Upper lobe of left lung (tissue), 6 donors: ENCODE measurements at regions not wholly inside any gene's neighbourhood (a gene's known extent, or its start where the extent isn't known, plus 50 kb on each side); places are given as distances from the start of the nearest gene placed in this dataset.
A peak's percentile ranks its signal among the peaks of the same experiment; 100 is the strongest.

Source experiments
- ATAC-seq, 2 donors: fragments of 200-7000 bp; cut with Tn5 transposase; one replicate each; pipeline ENCODE4 v1.9.1; 2022; ENCODE audit warnings: mild to moderate bottlenecking in 2 of 2, moderate library complexity in 2 of 2; ENCODE audit not compliant: low FRiP score in 2 of 2
- DNase-seq, 2 donors: peaks; one replicate each; pipeline ENCODE4 v3.0.0-alpha.2; 2019 to 2020
- H3K27ac ChIP-seq, 4 donors: fragments of 200-600 bp; sonication (generic); one replicate each; pipeline ENCODE4 v1.5.1; 2016 to 2019
- H3K27me3 ChIP-seq, 4 donors: fragments of 200-600 bp; sonication (generic); one replicate each; pipeline ENCODE4 v1.5.1; 2017 to 2019
- H3K36me3 ChIP-seq, 4 donors: fragments of 200-600 bp; sonication (generic); one replicate each; pipeline ENCODE4 v1.5.1; 2016 to 2019
- H3K4me1 ChIP-seq, 4 donors: fragments of 200-600 bp; sonication (generic); one replicate each; pipeline ENCODE4 v1.5.1; 2018 to 2019
- H3K4me3 ChIP-seq, 4 donors: fragments of 200-600 bp; sonication (generic); one replicate each; pipeline ENCODE4 v1.5.1; 2017 to 2019; ENCODE audit warnings: mild to moderate bottlenecking in 2 of 4, moderate library complexity in 1 of 4
- H3K9me3 ChIP-seq, 4 donors: fragments of 200-600 bp; sonication (generic); one replicate each; pipeline ENCODE4 v1.5.1; 2018 to 2019
- EP300 ChIP-seq, 4 donors: sonication (generic); formaldehyde crosslinking; IDR thresholded peaks; one replicate each; pipeline ENCODE4 v1.5.1; 2017; ENCODE audit warnings: antibody characterized with exemption in 4 of 4, control low read depth in 2 of 4
- POLR2A ChIP-seq, 4 donors: fragments of 450-650 bp; IDR thresholded peaks; one replicate each; pipeline ENCODE4 v1.5.1; 2016 to 2017; ENCODE audit warnings: antibody characterized with exemption in 4 of 4, mild to moderate bottlenecking in 2 of 4
- POLR2AphosphoS5 ChIP-seq, 2 donors: sonication (generic); formaldehyde crosslinking; IDR thresholded peaks; one replicate each; pipeline ENCODE4 v1.5.1; 2017; ENCODE audit warnings: antibody characterized with exemption in 2 of 2
- WGBS, 2 donors: methylation state at CpG; one replicate each; pipeline ENCODE4 v1.1.5; 2017 to 2018; 5-methylcytosine and 5-hydroxymethylcytosine counted together
- TF ChIP-seq, protein P1 (sequence below), 6 experiments: fragments of 450-650 bp in 4 of 6; fragments of 200-600 bp in 2 of 6; sonication (generic) in 2 of 6; IDR thresholded peaks; one replicate each; pipeline ENCODE4 v1.5.1; 2016 to 2019; ENCODE audit warnings: antibody characterized with exemption in 6 of 6
- donor health status: DM: no; HTN: no; CAD: no; lungs with moderate emphysema.
- donor health status: DM: no; HTN: yes; CAD: no; lungs with severe emphysema.

DNA sequence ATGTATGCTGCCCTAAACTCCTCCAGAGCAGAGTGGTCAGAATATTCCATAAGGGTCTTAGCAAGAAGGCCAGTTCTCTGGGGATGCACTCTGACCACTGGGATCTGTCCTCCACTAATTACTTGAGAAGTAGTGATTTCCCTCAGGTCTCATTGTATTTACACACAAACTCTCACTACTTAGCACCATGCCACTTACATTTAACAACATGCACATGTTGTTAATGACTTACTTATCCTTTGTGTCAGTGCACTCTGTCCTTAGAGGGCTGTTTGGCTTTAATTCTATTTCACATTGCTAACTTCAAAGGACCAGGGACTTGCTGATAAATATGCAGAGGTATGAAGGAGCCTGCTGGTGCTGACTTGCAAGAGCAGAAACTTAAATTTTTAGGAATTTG lies 1415.5 kb upstream of the ACVR2A start:
- ATAC-seq = no peak

DNA sequence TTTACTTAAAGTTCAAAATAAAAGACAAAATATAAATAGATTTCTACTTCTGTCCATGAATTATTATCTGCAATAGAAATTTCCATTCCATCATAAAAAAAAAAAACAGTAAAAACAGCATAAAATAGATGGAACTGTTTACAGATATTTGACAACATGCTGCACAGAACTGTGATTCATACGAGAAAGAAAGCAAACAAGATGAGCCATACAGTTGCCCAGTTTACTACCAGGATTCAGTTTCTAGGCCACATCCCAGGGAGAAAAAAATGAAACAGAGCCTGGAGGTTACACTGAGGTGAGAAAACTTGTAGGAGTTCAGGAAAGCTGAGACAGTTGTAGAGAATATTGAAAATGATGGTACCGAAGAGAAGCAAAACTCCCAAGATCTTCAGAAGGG lies 1426.9 kb upstream of the ACVR2A start:
- TF ChIP-seq POLR2A (IDR thresholded peaks at IDR 0.05) (no peak), EP300 (IDR thresholded peaks at IDR 0.05) (no peak), POLR2AphosphoS5 (IDR thresholded peaks at IDR 0.05) (no peak)
- TF ChIP-seq, protein P1, sequence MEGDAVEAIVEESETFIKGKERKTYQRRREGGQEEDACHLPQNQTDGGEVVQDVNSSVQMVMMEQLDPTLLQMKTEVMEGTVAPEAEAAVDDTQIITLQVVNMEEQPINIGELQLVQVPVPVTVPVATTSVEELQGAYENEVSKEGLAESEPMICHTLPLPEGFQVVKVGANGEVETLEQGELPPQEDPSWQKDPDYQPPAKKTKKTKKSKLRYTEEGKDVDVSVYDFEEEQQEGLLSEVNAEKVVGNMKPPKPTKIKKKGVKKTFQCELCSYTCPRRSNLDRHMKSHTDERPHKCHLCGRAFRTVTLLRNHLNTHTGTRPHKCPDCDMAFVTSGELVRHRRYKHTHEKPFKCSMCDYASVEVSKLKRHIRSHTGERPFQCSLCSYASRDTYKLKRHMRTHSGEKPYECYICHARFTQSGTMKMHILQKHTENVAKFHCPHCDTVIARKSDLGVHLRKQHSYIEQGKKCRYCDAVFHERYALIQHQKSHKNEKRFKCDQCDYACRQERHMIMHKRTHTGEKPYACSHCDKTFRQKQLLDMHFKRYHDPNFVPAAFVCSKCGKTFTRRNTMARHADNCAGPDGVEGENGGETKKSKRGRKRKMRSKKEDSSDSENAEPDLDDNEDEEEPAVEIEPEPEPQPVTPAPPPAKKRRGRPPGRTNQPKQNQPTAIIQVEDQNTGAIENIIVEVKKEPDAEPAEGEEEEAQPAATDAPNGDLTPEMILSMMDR (IDR thresholded peaks at IDR 0.05) = no peak
- DNase-seq = no peak

More for the DNA sequence above, 1415.5 kb upstream of the ACVR2A start:
- no peaks in the 10 kb centered on the region for H3K4me1 ChIP-seq
- H3K9me3 ChIP-seq = no peaks in the 10 kb centered on the region
- H3K4me3 ChIP-seq = no peak overlapping the region
- TF ChIP-seq, protein P1 (IDR thresholded peaks at IDR 0.05) = no peak
- TF ChIP-seq EP300 (IDR thresholded peaks at IDR 0.05) (no peak), POLR2A (IDR thresholded peaks at IDR 0.05) (no peak), POLR2AphosphoS5 (IDR thresholded peaks at IDR 0.05) (no peak)
- no peak overlapping the region for H3K27ac ChIP-seq
- DNase-seq = no peak
- H3K36me3 ChIP-seq = no peaks in the 10 kb centered on the region
- H3K27me3 ChIP-seq = no peaks in the 10 kb centered on the region

DNA sequence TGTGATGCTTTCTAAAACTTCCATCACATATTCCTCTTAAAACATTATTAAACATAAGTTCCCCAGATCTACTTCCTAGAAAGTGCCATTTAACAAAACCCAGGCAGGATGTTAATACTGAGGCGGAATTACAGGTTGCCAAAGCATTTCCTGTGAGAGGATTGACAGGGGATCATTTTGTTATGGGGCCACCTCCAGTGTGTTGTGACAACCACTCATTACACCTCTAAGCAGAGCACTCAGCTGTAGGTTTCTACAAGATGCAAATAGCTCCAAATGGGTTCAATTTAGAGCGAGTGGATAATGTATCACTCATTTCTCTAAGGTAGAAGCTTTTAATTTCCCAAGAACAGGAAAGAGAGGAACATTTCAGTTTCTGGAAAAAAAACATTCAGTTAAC lies 1429.5 kb upstream of the ACVR2A start:
- 78 to 85% methylated on average over 2 of the region's 2 CpGs for WGBS, 2 donors
- Histone ChIP-seq H3K36me3 (no peaks in the 10 kb centered on the region), H3K4me1 (no peaks in the 10 kb centered on the region), H3K27me3 (no peaks in the 10 kb centered on the region), H3K27ac (no peak overlapping the region), H3K4me3 (no peak overlapping the region), H3K9me3 (no peaks in the 10 kb centered on the region)
- DNase-seq (no peak), ATAC-seq (no peak)
- no peak for TF ChIP-seq POLR2AphosphoS5 (IDR thresholded peaks at IDR 0.05)
- TF ChIP-seq, protein P1 (IDR thresholded peaks at IDR 0.05) = no peak
- TF ChIP-seq POLR2A (IDR thresholded peaks at IDR 0.05) = no peak
- TF ChIP-seq EP300 (IDR thresholded peaks at IDR 0.05) = no peak

More for the DNA sequence above, 1426.9 kb upstream of the ACVR2A start:
- no peaks in the 10 kb centered on the region for H3K36me3 ChIP-seq
- no peaks in the 10 kb centered on the region for H3K4me1 ChIP-seq
- H3K4me3 ChIP-seq = no peak overlapping the region
- H3K27ac ChIP-seq = no peak overlapping the region
- WGBS, 2 donors = 82% methylated on average over 2 of the region's 2 CpGs
- no peak for ATAC-seq
- H3K27me3 ChIP-seq = no peaks in the 10 kb centered on the region
- no peaks in the 10 kb centered on the region for H3K9me3 ChIP-seq

DNA sequence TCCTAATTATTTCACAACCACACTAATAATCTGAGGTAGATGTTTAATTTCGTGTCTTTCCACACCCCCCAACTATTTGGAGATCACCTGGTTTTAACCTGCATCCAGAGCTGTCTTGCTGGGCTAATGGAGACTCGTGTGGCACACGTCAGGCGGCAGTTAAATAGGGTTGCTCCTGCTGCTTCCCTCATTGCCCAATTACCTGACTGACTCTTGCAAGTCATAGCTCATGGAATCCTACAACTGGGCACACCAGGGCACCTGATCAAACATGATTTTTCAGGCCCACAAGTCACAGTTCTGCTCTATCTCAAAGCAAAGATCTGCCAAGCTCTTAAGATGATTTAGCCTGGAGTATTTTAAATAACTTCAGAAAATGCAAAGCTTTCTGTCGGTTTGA lies 1430.4 kb upstream of the ACVR2A start:
- Histone ChIP-seq H3K4me1 (no peaks in the 10 kb centered on the region), H3K36me3 (no peaks in the 10 kb centered on the region), H3K4me3 (no peak overlapping the region), H3K27ac (no peak overlapping the region), H3K9me3 (no peaks in the 10 kb centered on the region), H3K27me3 (no peaks in the 10 kb centered on the region)
- TF ChIP-seq, protein P1 (IDR thresholded peaks at IDR 0.05) = no peak
- no peak for TF ChIP-seq POLR2AphosphoS5 (IDR thresholded peaks at IDR 0.05)
- TF ChIP-seq POLR2A (IDR thresholded peaks at IDR 0.05) = no peak
- no peak for TF ChIP-seq EP300 (IDR thresholded peaks at IDR 0.05)
- 69 to 74% methylated on average over 5 of the region's 5 CpGs for WGBS, 2 donors
- DNase-seq (no peak), ATAC-seq (no peak)

DNA sequence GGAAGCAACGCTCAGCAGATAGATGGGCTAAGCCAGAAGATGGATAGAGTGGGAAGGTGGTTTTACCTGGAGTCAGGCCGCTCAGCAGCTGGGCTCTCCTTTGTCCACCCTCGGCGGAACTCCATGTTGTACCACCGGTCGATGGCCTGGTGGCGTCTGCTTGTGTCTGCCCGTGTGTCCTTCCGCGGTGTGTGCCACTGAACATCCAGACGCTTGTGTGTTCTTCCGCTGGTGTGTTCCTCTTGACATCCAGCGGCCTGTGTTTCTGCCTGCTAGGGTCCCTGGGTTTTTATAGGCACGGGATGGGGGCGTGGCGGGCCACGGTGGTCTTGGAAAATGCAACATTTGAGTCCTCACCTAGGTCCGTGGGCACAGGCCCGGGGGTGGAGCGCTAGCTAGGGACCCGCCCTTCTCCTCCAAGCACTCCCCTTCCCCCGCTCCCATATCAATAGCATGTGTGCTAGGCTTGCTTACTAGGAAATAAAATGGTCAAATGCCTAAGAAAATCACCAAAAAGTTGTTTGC lies 1431.7 kb upstream of the ACVR2A start:
- TF ChIP-seq EP300 (IDR thresholded peaks at IDR 0.05) (no peak), POLR2AphosphoS5 (IDR thresholded peaks at IDR 0.05) (no peak), POLR2A (IDR thresholded peaks at IDR 0.05) (no peak)
- TF ChIP-seq, protein P1 (IDR thresholded peaks at IDR 0.05) = no peak
- H3K4me3 ChIP-seq = no peak overlapping the region
- 96% methylated on average over 14 to 22 of the region's 22 CpGs for WGBS, 2 donors
- DNase-seq (peak in 1 of 2 donors; percentile 64), ATAC-seq (no peak)
- H3K9me3 ChIP-seq = no peaks in the 10 kb centered on the region
- no peaks in the 10 kb centered on the region for H3K27me3 ChIP-seq
- H3K27ac ChIP-seq = no peak overlapping the region
- H3K36me3 ChIP-seq = no peaks in the 10 kb centered on the region
- no peaks in the 10 kb centered on the region for H3K4me1 ChIP-seq
